SK-N-SH (cell line): ENCODE measurements at regions not wholly inside any gene's neighbourhood (a gene's known extent, or its start where the extent isn't known, plus 50 kb on each side); places are given as distances from the start of the nearest gene placed in this dataset.
"Not testable (repeated sequence)": the region's sequence is repeated elsewhere in the genome, so short reads cannot be mapped to it uniquely, and the experiment has no call there.

ENCODE experiments used
- CTCF ChIA-PET: fragments of 300-600, 350-600 bp; formaldehyde crosslinking; extraction: SDS; loops from one replicate; lab custom pipeline; 2021; lab: Yijun Ruan, JAX
- POLR2A ChIA-PET: fragments of 350-600 bp; sonication (Branson Sonifier 250); formaldehyde crosslinking; extraction: SDS; loops from one replicate; lab custom pipeline; 2020; ENCODE audit warnings: antibody characterized with exemption, inconsistent platforms; lab: Yijun Ruan, JAX
- DNase-seq: peaks from one replicate; pipeline ENCODE4 v3.0.0; 2012
- H2AFZ ChIP-seq: fragments of 200-600 bp; sonication (generic); 2 replicates; pipeline ENCODE4 v1.8.1; 2016; ENCODE audit warnings: antibody characterized with exemption, mild to moderate bottlenecking, low read depth
- H3F3A ChIP-seq: fragments of 200-600 bp; sonication (generic); replicated peaks from 2 replicates; pipeline ENCODE3; 2016; ENCODE audit warnings: antibody characterized with exemption, mild to moderate bottlenecking; ENCODE audit not compliant: insufficient read depth
- H3K27ac ChIP-seq, 2 experiments: fragments of 200-500 bp in 1 of 2; fragments of 200-600 bp in 1 of 2; sonication (Bioruptor generic) in 1 of 2; sonication (generic), shearing (Covaris generic) in 1 of 2; 2 replicates each; pipeline versions ENCODE4 v1.5.1 to v1.6.1; 2014 to 2016; ENCODE audit warnings: low read depth in 2 of 2, inconsistent platforms in 1 of 2, low read length in 1 of 2, mild to moderate bottlenecking in 1 of 2, mixed read lengths in 1 of 2
- H3K27me3 ChIP-seq: fragments of 200-600 bp; sonication (generic), shearing (Covaris generic); 2 replicates; pipeline ENCODE4 v1.6.1; 2016; ENCODE audit warnings: mixed run types; ENCODE audit not compliant: insufficient read depth
- H3K36me3 ChIP-seq, 2 experiments: fragments of 200-500 bp in 1 of 2; fragments of 200-600 bp in 1 of 2; sonication (Bioruptor generic) in 1 of 2; sonication (generic) in 1 of 2; replicated peaks in 1 of 2; 2 replicates each; pipeline versions ENCODE3 to v1.5.1; 2014 to 2016; ENCODE audit warnings: low read length in 1 of 2, mild to moderate bottlenecking in 1 of 2; ENCODE audit not compliant: insufficient read depth in 2 of 2, control insufficient read depth in 1 of 2
- H3K4me1 ChIP-seq, 2 experiments: fragments of 200-500 bp in 1 of 2; fragments of 200-600 bp in 1 of 2; sonication (Bioruptor generic) in 1 of 2; sonication (generic), shearing (Covaris generic) in 1 of 2; 2 replicates each; pipeline versions ENCODE4 v1.5.1 to v1.6.1; 2014 to 2016; ENCODE audit warnings: low read depth in 1 of 2, low read length in 1 of 2, mixed run types in 1 of 2; ENCODE audit not compliant: insufficient read depth in 2 of 2, control insufficient read depth in 1 of 2
- H3K4me2 ChIP-seq: fragments of 200-600 bp; sonication (generic), shearing (Covaris generic); 2 replicates; pipeline ENCODE4 v1.6.1; 2017; ENCODE audit warnings: mixed run types
- H3K4me3 ChIP-seq, 2 experiments: fragments of 200-500 bp in 1 of 2; fragments of 200-600 bp in 1 of 2; sonication (Bioruptor generic) in 1 of 2; sonication (generic), shearing (Covaris generic) in 1 of 2; 2 replicates each; pipeline versions ENCODE4 v1.5.1 to v1.8.1; 2014 to 2016; ENCODE audit warnings: low read depth in 2 of 2, inconsistent platforms in 1 of 2, low read length in 1 of 2, mild to moderate bottlenecking in 1 of 2, mixed read lengths in 1 of 2, moderate library complexity in 1 of 2
- H3K79me2 ChIP-seq: fragments of 200-600 bp; sonication (generic); 2 replicates; pipeline ENCODE4 v1.8.1; 2017; ENCODE audit warnings: mild to moderate bottlenecking; ENCODE audit not compliant: insufficient read depth
- H3K9ac ChIP-seq: fragments of 200-600 bp; sonication (generic); 2 replicates; pipeline ENCODE4 v1.6.1; 2017; ENCODE audit warnings: mixed run types
- H3K9me2 ChIP-seq: fragments of 200-600 bp; sonication (generic); 2 replicates; pipeline ENCODE4 v1.6.1; 2017; ENCODE audit warnings: mixed run types
- H3K9me3 ChIP-seq: fragments of 200-600 bp; sonication (generic); 2 replicates; pipeline ENCODE4 v1.6.1; 2017; ENCODE audit warnings: mixed run types, mild to moderate bottlenecking, moderate library complexity
- H4K20me1 ChIP-seq: fragments of 200-600 bp; sonication (generic); 2 replicates; pipeline ENCODE4 v1.6.1; 2017; ENCODE audit warnings: mild to moderate bottlenecking, mixed run types; ENCODE audit not compliant: insufficient read depth
- EP300 ChIP-seq, 2 experiments: IDR thresholded peaks; 2 replicates each; pipeline versions ENCODE4 v1.4.0 to v1.6.1; 2012; ENCODE audit warnings: borderline replicate concordance in 1 of 2, low read depth in 1 of 2, low read length in 1 of 2
- EZH2phosphoT487 ChIP-seq: fragments of 200-600 bp; sonication (generic); IDR thresholded peaks from 2 replicates; pipeline ENCODE4 v1.6.1; 2017; ENCODE audit warnings: low read depth, mixed run types, mild to moderate bottlenecking, antibody characterized with exemption, moderate library complexity, borderline replicate concordance
- FOXJ3 ChIP-seq: sonication (generic); formaldehyde crosslinking; IDR thresholded peaks from 2 replicates; pipeline ENCODE4 v1.5.1; 2020; ENCODE audit warnings: mild to moderate bottlenecking, missing genetic modification reagents
- FOXM1 ChIP-seq: IDR thresholded peaks from 2 replicates; pipeline ENCODE4 v1.4.0; 2012; ENCODE audit warnings: low read depth, mild to moderate bottlenecking
- GATA2 ChIP-seq: sonication (generic); formaldehyde crosslinking; IDR thresholded peaks from 2 replicates; pipeline ENCODE4 v1.5.0; 2020; ENCODE audit warnings: mild to moderate bottlenecking, missing genetic modification reagents
- NRF1 ChIP-seq: IDR thresholded peaks from 2 replicates; pipeline ENCODE4 v1.6.1; 2012; ENCODE audit warnings: low read depth, mild to moderate bottlenecking, low read length
- POLR2AphosphoS5 ChIP-seq: IDR thresholded peaks from 2 replicates; pipeline ENCODE4 v1.6.1; 2012; ENCODE audit warnings: low read depth, low read length
- RAD21 ChIP-seq: IDR thresholded peaks from 2 replicates; pipeline ENCODE4 v1.6.1; 2012; ENCODE audit warnings: mild to moderate bottlenecking, low read length
- RCOR1 ChIP-seq: fragments of 150-350 bp; IDR thresholded peaks from 2 replicates; pipeline ENCODE4 v1.6.1; 2017; ENCODE audit warnings: antibody characterized with exemption, low read length
- SMC3 ChIP-seq: IDR thresholded peaks from 2 replicates; pipeline ENCODE4 v1.6.1; 2012; ENCODE audit warnings: low read depth, low read length, improper control_type of control experiment
- TAF1 ChIP-seq: IDR thresholded peaks from 2 replicates; pipeline ENCODE4 v1.6.1; 2012; ENCODE audit warnings: low read depth, mild to moderate bottlenecking, low read length, moderate library complexity, borderline replicate concordance
- TEAD4 ChIP-seq: IDR thresholded peaks from 2 replicates; pipeline ENCODE4 v1.4.0; 2012; ENCODE audit warnings: mild to moderate bottlenecking, borderline replicate concordance; ENCODE audit not compliant: insufficient read depth
- WGBS: methylation state at CpG from one replicate; pipeline ENCODE4 v1.1.6; 2017; ENCODE audit warnings: low lambda C conversion rate; 5-methylcytosine and 5-hydroxymethylcytosine counted together
- TF ChIP-seq, protein P1 (sequence below): fragments of 150-350 bp; IDR thresholded peaks from 2 replicates; pipeline ENCODE4 v1.6.1; 2016; ENCODE audit warnings: mild to moderate bottlenecking, low read depth, low read length
- TF ChIP-seq, protein P2 (sequence below): IDR thresholded peaks from 2 replicates; pipeline ENCODE4 v1.4.0; 2012; ENCODE audit warnings: low read depth, borderline replicate concordance
- TF ChIP-seq, protein P3 (sequence below): fragments of 200-600 bp; sonication (generic); IDR thresholded peaks from 2 replicates; pipeline ENCODE4 v1.6.1; 2017; ENCODE audit warnings: antibody characterized with exemption, mild to moderate bottlenecking, moderate library complexity
- TF ChIP-seq, protein P4 (sequence below): IDR thresholded peaks from 2 replicates; pipeline ENCODE4; 2012
- TF ChIP-seq, protein P5 (sequence below): IDR thresholded peaks from 2 replicates; pipeline ENCODE4 v1.6.1; 2012; ENCODE audit warnings: mild to moderate bottlenecking, low read depth, low read length, moderate library complexity

DNA sequence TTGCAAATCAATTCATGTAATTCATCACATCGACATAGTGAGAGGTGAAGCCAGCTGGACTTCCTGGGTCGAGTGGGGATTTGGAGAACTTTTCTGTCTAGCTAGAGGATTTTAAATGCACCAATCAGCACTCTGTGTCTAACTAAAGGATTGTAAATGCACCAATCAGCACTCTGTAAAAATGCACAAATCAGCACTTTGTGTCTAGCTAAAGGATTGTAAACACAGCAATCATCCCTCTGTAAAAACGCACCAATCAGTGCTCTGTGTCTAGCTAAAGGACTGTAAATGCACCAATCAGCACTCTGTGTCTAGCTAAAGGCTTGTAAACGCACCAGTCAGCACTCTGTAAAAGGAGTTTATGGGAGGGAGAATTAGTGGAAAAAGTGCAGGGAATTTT is 454.0 kb upstream of the GRM7 start:
- POLR2A ChIA-PET, CTCF ChIA-PET: not testable (repeated sequence)
- WGBS: 4% methylated on average over 4 of the region's 4 CpGs

DNA sequence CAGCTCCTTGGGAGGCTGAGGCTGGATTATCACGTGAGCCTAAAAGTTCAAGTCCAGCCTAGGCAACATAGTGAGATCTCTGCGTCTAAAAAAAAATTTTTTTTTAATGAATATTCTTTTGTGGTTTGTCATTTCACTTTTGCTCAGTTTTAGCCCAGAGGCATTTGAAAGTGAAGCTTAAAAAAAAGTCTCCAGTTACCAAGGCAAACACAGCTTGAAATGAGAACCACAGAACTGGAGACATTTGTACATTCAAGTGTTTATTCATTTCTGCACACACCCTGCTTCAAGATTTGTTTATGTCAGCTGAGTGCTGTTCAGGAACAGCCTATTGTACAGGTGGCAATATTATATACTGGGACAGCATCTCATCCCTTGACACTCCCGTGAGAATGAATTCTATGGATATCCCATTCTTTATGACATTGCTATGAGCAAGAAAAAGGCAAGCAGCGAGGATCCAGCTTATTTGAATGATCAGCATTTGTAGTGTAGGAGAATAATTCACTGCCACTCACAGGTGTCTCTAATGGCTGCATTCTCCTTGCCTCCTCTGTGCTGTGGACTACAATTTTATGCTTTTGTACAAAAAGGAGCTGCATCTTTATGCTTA is 444.8 kb upstream of the GRM7 start:
- ChIA-PET POLR2A (interaction anchor here (0.7 kb wide), 1 partner anchor 10 kb away, joined by 3 read pairs; no protein-coding TSS in a partner anchor), CTCF (interaction anchor here (1.2 kb wide), 1 partner anchor 10 kb away, joined by 3 read pairs; no protein-coding TSS in a partner anchor)
- Histone ChIP-seq H3K4me1 (no peaks in the 10 kb centered on the region), H3K27me3 (no peaks in the 10 kb centered on the region), H3K36me3 (no peaks in the 10 kb centered on the region), H3K27ac (no peak overlapping the region), H3K79me2 (no peaks in the 10 kb centered on the region), H3K9me3 (no peaks in the 10 kb centered on the region), H4K20me1 (no peaks in the 10 kb centered on the region), H2AFZ (no peak overlapping the region), H3K4me3 (no peak overlapping the region), H3K9me2 (no peaks in the 10 kb centered on the region), H3K9ac (no peak overlapping the region), H3K4me2 (no peak overlapping the region), H3F3A (no peaks in the 10 kb centered on the region)
- TF ChIP-seq NRF1 (no peak), GATA2 (no peak), EP300 (IDR thresholded peaks at IDR 0.05; ENCODE audit: borderline replicate concordance in 1 of 2, low read depth in 1 of 2, low read length in 1 of 2) (no peak), TAF1 (no peak), RCOR1 (no peak), TEAD4 (no peak), RAD21 (no peak), FOXM1 (no peak), POLR2AphosphoS5 (no peak), SMC3 (no peak), EZH2phosphoT487 (no peak), FOXJ3 (no peak)
- TF ChIP-seq, protein P1, sequence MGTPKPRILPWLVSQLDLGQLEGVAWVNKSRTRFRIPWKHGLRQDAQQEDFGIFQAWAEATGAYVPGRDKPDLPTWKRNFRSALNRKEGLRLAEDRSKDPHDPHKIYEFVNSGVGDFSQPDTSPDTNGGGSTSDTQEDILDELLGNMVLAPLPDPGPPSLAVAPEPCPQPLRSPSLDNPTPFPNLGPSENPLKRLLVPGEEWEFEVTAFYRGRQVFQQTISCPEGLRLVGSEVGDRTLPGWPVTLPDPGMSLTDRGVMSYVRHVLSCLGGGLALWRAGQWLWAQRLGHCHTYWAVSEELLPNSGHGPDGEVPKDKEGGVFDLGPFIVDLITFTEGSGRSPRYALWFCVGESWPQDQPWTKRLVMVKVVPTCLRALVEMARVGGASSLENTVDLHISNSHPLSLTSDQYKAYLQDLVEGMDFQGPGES: no peak
- TF ChIP-seq, protein P2, sequence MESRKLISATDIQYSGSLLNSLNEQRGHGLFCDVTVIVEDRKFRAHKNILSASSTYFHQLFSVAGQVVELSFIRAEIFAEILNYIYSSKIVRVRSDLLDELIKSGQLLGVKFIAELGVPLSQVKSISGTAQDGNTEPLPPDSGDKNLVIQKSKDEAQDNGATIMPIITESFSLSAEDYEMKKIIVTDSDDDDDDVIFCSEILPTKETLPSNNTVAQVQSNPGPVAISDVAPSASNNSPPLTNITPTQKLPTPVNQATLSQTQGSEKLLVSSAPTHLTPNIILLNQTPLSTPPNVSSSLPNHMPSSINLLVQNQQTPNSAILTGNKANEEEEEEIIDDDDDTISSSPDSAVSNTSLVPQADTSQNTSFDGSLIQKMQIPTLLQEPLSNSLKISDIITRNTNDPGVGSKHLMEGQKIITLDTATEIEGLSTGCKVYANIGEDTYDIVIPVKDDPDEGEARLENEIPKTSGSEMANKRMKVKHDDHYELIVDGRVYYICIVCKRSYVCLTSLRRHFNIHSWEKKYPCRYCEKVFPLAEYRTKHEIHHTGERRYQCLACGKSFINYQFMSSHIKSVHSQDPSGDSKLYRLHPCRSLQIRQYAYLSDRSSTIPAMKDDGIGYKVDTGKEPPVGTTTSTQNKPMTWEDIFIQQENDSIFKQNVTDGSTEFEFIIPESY: no peak
- TF ChIP-seq, protein P3, sequence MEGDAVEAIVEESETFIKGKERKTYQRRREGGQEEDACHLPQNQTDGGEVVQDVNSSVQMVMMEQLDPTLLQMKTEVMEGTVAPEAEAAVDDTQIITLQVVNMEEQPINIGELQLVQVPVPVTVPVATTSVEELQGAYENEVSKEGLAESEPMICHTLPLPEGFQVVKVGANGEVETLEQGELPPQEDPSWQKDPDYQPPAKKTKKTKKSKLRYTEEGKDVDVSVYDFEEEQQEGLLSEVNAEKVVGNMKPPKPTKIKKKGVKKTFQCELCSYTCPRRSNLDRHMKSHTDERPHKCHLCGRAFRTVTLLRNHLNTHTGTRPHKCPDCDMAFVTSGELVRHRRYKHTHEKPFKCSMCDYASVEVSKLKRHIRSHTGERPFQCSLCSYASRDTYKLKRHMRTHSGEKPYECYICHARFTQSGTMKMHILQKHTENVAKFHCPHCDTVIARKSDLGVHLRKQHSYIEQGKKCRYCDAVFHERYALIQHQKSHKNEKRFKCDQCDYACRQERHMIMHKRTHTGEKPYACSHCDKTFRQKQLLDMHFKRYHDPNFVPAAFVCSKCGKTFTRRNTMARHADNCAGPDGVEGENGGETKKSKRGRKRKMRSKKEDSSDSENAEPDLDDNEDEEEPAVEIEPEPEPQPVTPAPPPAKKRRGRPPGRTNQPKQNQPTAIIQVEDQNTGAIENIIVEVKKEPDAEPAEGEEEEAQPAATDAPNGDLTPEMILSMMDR: no peak
- TF ChIP-seq, protein P4, sequence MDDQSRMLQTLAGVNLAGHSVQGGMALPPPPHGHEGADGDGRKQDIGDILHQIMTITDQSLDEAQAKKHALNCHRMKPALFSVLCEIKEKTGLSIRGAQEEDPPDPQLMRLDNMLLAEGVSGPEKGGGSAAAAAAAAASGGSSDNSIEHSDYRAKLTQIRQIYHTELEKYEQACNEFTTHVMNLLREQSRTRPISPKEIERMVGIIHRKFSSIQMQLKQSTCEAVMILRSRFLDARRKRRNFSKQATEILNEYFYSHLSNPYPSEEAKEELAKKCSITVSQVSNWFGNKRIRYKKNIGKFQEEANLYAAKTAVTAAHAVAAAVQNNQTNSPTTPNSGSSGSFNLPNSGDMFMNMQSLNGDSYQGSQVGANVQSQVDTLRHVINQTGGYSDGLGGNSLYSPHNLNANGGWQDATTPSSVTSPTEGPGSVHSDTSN: no peak
- TF ChIP-seq, protein P5, sequence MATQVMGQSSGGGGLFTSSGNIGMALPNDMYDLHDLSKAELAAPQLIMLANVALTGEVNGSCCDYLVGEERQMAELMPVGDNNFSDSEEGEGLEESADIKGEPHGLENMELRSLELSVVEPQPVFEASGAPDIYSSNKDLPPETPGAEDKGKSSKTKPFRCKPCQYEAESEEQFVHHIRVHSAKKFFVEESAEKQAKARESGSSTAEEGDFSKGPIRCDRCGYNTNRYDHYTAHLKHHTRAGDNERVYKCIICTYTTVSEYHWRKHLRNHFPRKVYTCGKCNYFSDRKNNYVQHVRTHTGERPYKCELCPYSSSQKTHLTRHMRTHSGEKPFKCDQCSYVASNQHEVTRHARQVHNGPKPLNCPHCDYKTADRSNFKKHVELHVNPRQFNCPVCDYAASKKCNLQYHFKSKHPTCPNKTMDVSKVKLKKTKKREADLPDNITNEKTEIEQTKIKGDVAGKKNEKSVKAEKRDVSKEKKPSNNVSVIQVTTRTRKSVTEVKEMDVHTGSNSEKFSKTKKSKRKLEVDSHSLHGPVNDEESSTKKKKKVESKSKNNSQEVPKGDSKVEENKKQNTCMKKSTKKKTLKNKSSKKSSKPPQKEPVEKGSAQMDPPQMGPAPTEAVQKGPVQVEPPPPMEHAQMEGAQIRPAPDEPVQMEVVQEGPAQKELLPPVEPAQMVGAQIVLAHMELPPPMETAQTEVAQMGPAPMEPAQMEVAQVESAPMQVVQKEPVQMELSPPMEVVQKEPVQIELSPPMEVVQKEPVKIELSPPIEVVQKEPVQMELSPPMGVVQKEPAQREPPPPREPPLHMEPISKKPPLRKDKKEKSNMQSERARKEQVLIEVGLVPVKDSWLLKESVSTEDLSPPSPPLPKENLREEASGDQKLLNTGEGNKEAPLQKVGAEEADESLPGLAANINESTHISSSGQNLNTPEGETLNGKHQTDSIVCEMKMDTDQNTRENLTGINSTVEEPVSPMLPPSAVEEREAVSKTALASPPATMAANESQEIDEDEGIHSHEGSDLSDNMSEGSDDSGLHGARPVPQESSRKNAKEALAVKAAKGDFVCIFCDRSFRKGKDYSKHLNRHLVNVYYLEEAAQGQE: no peak
- no peak for DNase-seq
- 7% methylated on average over 4 of the region's 4 CpGs for WGBS

More for the DNA sequence above, 454.0 kb upstream of the GRM7 start:
- not testable (repeated sequence) for H3K4me3 ChIP-seq, H3K27ac ChIP-seq, H3K9me3 ChIP-seq, H3K36me3 ChIP-seq, H2AFZ ChIP-seq, H3K4me2 ChIP-seq, H3K4me1 ChIP-seq, H3K9me2 ChIP-seq, DNase-seq, H3K79me2 ChIP-seq, H3K9ac ChIP-seq, H3K27me3 ChIP-seq, H4K20me1 ChIP-seq, H3F3A ChIP-seq
